SW 1271 (cell line): ENCODE measurements at regions not wholly inside any gene's neighbourhood (a gene's known extent, or its start where the extent isn't known, plus 50 kb on each side); places are given as distances from the start of the nearest gene placed in this dataset.

ENCODE experiments used
- DNase-seq, 2 experiments: peaks; one replicate each; lab custom pipeline; 2025; lab: John Stamatoyannopoulos, UW

- DNase-seq = no peak
Measured at GRCh38 chr5:11998397-11998796, 94.2 kb upstream of the CTNND2 start.

GRCh38 chr5:11997942-11998341 is 93.7 kb upstream of the CTNND2 start:
- DNase-seq = no peak

GRCh38 chr5:11992518-11992917 is 88.3 kb upstream of the CTNND2 start:
- DNase-seq = no peak

GRCh38 chr5:11985993-11986392 is 81.7 kb upstream of the CTNND2 start:
- no peak for DNase-seq

GRCh38 chr5:11984196-11984595 is 80.0 kb upstream of the CTNND2 start:
- DNase-seq = no peak

- DNase-seq = no peak
Measured at GRCh38 chr5:11981986-11982385, 77.7 kb upstream of the CTNND2 start.

GRCh38 chr5:11977904-11978303 is 73.7 kb upstream of the CTNND2 start:
- DNase-seq = no peak

GRCh38 chr5:11973469-11973868 is 69.2 kb upstream of the CTNND2 start:
- no peak for DNase-seq

- DNase-seq = no peak
Measured at GRCh38 chr5:11963227-11963626, 59.0 kb upstream of the CTNND2 start.

- no peak for DNase-seq
Measured at GRCh38 chr5:11962122-11962521, 57.9 kb upstream of the CTNND2 start.

- no peak for DNase-seq
Measured at GRCh38 chr5:11958321-11958720, 54.1 kb upstream of the CTNND2 start.

GRCh38 chr5:11955331-11955730 is 51.1 kb upstream of the CTNND2 start:
- no peak for DNase-seq
